HG03039 (cell line): ENCODE measurements at regions not wholly inside any gene's neighbourhood (a gene's known extent, or its start where the extent isn't known, plus 50 kb on each side); places are given as distances from the start of the nearest gene placed in this dataset.
"Not testable (repeated sequence)": the region's sequence is repeated elsewhere in the genome, so short reads cannot be mapped to it uniquely, and the experiment has no call there.

ENCODE experiments used
- ATAC-seq: cut with Tn5 transposase; IDR thresholded peaks from one replicate; pipeline ENCODE4 v1.9.1; 2021; ENCODE audit warnings: mild to moderate bottlenecking, moderate library complexity; ENCODE audit not compliant: unreplicated experiment

DNA sequence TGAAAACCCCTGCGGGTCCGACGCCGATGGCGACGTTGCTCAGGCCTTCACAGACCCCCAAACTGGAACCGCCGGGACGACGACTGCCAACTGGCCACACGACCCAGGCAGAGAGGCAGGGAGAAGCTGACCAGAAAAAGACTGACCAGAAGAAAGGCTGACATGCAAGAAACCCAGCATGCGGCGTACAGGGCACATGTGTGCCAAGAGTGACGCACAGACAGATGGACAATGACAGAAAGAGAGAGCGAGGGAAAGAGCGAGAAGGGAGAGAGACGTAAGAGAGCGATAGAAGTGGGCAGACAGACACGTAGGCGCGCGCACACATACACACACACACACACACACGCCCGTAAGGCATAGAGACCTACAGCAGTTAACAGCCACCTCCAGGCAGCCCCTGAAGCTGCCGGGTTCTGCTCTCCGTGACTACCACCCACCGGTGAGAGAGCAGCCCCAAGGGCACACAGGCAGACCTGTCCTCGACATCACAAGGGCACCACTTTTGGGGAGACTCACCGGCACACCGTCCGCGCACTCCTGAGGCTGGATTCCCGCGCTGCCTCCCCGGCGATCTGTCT, 67.2 kb upstream of the ZNF527 start:
- no peak for ATAC-seq

GRCh38 chr19:37304190-37304883, 66.6 kb upstream of the ZNF527 start:
- ATAC-seq: no peak

DNA sequence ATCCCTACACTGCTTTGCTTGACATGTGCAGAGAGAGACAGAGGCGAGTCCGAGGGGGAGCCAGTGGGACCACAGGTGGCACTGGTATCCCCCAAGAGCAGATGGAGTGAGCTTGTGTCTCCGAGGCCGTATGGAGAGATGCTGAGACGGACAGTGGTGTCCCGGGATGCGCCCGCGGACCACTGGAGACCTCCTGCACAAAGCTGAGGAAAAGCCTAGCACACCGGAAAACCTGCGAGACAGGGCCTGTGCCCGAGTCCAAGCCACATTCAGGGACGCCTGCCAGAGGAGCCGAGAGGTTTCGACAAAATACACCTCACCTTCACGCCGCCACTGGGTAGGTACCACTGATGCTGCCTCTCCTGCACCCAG, 66.0 kb upstream of the ZNF527 start:
- ATAC-seq: no peak

- ATAC-seq: no peak
Measured at GRCh38 chr19:37306383-37306963, 64.4 kb upstream of the ZNF527 start.

- no peak for ATAC-seq
Measured at GRCh38 chr19:37309834-37310575, 60.9 kb upstream of the ZNF527 start.

GRCh38 chr19:37312531-37313334, 58.2 kb upstream of the ZNF527 start:
- not testable (repeated sequence) for ATAC-seq

DNA sequence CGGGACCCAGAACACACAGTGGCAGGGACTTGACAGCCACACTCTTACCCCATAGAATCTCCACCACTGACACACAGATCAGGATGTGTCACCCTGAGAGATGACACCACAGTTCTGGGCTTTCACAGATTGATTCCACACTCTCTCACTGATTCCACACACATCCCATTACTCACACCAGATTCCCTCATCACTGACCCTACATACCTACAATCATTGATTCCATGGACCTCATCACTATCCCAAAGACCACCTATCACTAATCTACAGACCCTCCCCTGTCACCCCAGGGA, 57.6 kb upstream of the ZNF527 start:
- ATAC-seq: no peak

DNA sequence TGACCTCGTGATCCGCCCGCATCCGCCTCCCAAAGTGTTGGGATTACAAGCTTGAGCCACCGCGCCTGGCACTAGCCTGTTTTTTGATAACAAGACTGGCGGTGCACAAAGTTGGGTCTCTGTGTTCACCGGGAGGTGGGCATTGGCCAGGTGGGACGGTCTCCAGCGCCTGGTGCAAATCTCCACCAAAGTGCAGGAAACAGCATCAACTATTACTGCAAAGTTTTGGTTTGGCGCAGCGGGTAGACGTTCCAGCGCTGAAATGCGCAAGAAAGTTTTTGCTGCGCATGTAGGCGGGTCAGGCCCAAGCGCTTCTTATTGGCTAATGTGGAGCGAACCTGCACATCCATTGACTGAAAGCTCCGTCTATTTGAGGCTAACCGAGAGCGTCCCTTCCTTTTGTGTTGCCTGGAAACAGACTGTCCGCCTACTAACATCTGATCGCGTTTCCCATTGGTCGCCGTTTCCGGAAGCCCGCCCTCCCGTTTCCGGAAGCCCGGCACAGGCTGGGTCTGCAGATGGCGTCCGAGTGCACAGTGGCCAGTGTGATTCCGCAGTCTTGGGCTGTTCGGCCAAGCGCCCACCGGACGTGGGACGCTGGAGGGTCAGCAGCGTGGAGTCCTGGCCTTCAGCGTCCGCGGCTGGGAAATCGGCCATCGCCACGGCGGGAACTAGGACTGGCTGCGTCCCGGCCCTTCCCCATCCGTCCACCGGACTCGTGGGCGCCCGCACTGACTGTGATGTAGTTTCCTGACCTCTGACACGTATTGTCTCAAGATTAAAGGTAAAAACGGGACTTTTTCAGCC, 53.3 kb upstream of the ZNF527 start:
- ATAC-seq: peak; percentile 90

- ATAC-seq: not testable (repeated sequence)
Measured at GRCh38 chr19:37320988-37321387, 49.9 kb upstream of the ZNF527 start.
